ENCODE measurements at regions not wholly inside any gene's neighbourhood (a gene's known extent, or its start where the extent isn't known, plus 50 kb on each side); places are given as distances from the start of the nearest gene placed in this dataset.

GRCh38 chr9:96109680-96110351, 192.2 kb downstream of the HSD17B3 start:
- TF ChIP-seq CTCF (IDR thresholded peaks at IDR 0.05): no peak
- no peak for TF ChIP-seq EZH2phosphoT487 (IDR thresholded peaks at IDR 0.05)
- TF ChIP-seq EZH2 (IDR thresholded peaks at IDR 0.05): no peak
